Peyer's patch (tissue), 4 donors: ENCODE measurements at regions not wholly inside any gene's neighbourhood (a gene's known extent, or its start where the extent isn't known, plus 50 kb on each side); places are given as distances from the start of the nearest gene placed in this dataset.
A peak's percentile ranks its signal among the peaks of the same experiment; 100 is the strongest.

ENCODE experiments used
- DNase-seq, 3 donors: peaks; one replicate each; pipeline ENCODE4 v3.0.0-alpha.2; 2017 to 2019
- H3K27ac ChIP-seq, 4 donors: fragments of 200-600 bp; sonication (generic); one replicate each; pipeline ENCODE4 v1.5.1; 2016 to 2019
- H3K27me3 ChIP-seq, 2 donors: fragments of 200-600 bp; sonication (generic); one replicate each; pipeline ENCODE4 v1.5.1; 2019
- H3K36me3 ChIP-seq, 3 donors: fragments of 200-600 bp; sonication (generic); one replicate each; pipeline ENCODE4 v1.5.1; 2016 to 2019
- H3K4me1 ChIP-seq, 4 donors: fragments of 200-600 bp; sonication (generic); one replicate each; pipeline ENCODE4 v1.5.1; 2016 to 2019
- H3K4me3 ChIP-seq, 4 donors: fragments of 200-600 bp; sonication (generic); 1 replicate in 3 of 4; 2 replicates in 1 of 4; pipeline ENCODE4 v1.5.1; 2016 to 2019; ENCODE audit warnings: mild to moderate bottlenecking in 1 of 4
- H3K9me3 ChIP-seq, 4 donors: fragments of 200-600 bp; sonication (generic); one replicate each; pipeline ENCODE4 v1.5.1; 2016 to 2019; ENCODE audit warnings: mild to moderate bottlenecking in 1 of 4
- POLR2A ChIP-seq, 2 donors: fragments of 450-650 bp; IDR thresholded peaks; one replicate each; pipeline ENCODE4 v1.5.1; 2017; ENCODE audit warnings: antibody characterized with exemption in 2 of 2, mild to moderate bottlenecking in 2 of 2, moderate library complexity in 2 of 2
- TF ChIP-seq, protein P1 (sequence below), 6 experiments: fragments of 450-650 bp in 4 of 6; fragments of 200-600 bp in 2 of 6; sonication (generic) in 1 of 6; IDR thresholded peaks; one replicate each; pipeline ENCODE4 v1.5.1; 2017 to 2019; ENCODE audit warnings: antibody characterized with exemption in 6 of 6, mild to moderate bottlenecking in 3 of 6, moderate library complexity in 1 of 6

DNA sequence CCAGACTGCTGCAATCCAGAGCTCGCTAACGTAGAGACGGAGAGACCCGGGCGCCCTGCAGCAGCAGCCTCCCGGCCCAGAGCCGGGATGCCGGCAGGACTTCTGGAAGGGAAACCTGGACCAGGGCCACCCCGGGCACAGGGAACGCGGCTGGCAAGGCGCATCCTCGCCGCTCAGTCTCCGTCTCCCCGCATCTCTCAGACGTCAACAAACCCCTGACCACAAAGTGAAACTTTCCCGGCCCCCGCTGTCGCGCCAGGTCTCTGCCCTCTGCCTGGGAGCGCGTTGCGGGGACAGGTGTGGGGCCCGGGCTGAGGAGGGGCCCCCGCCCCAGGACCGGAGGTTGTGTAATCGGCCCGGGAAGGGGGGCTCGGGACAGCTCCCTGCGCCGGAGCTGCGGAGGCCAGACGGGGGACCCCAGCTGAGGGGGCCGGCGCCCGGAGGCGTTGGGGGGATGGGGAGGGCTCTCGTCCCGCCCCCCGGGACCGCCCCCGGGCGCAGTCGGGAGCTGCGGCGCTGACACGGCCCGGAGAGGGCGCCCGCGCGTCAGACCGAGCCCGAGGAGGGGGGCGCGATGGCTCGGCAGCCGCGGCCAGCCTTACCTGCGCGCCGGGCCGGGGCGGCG lies 116.6 kb upstream of the HIVEP3 start:
- DNase-seq: peak in 2 of 3 donors; percentile 74 to 89
- no peaks in the 10 kb centered on the region for H3K27me3 ChIP-seq
- H3K9me3 ChIP-seq: no peaks in the 10 kb centered on the region
- H3K27ac ChIP-seq: peak overlapping the region; percentile 64 to 85 (median 80)
- TF ChIP-seq, protein P1, sequence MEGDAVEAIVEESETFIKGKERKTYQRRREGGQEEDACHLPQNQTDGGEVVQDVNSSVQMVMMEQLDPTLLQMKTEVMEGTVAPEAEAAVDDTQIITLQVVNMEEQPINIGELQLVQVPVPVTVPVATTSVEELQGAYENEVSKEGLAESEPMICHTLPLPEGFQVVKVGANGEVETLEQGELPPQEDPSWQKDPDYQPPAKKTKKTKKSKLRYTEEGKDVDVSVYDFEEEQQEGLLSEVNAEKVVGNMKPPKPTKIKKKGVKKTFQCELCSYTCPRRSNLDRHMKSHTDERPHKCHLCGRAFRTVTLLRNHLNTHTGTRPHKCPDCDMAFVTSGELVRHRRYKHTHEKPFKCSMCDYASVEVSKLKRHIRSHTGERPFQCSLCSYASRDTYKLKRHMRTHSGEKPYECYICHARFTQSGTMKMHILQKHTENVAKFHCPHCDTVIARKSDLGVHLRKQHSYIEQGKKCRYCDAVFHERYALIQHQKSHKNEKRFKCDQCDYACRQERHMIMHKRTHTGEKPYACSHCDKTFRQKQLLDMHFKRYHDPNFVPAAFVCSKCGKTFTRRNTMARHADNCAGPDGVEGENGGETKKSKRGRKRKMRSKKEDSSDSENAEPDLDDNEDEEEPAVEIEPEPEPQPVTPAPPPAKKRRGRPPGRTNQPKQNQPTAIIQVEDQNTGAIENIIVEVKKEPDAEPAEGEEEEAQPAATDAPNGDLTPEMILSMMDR (IDR thresholded peaks at IDR 0.05): peak in 4 of 6 experiments; percentile 38 to 62 (median 54)
- TF ChIP-seq POLR2A (IDR thresholded peaks at IDR 0.05): peak in 1 of 2 donors; percentile 24
- H3K36me3 ChIP-seq: no peaks in the 10 kb centered on the region
- H3K4me1 ChIP-seq: peaks cover 0 to 10% (median 5%) of the 10 kb centered on the region in 4 donors
- peak overlapping the region; percentile 85 to 99 (median 92) for H3K4me3 ChIP-seq

DNA sequence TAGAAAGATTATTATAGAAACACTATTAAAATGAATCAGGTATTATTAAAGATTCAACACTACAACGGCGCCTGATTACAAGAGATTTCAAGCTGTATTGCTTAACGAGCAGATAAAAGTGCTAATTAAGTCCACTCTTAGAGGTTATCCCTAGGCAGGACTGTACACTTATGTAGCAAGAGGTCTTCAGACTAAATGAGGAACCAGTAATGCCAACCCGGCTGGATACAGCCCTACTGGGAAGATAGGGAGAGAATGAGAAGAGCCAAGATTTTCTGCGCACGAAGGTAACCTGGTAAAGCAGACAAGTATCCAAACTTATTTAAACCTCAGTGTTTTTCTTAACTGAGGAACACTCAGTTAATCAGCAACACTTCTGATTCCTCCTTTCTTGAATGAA lies 115.7 kb upstream of the HIVEP3 start:
- Histone ChIP-seq H3K27me3 (no peaks in the 10 kb centered on the region), H3K36me3 (no peaks in the 10 kb centered on the region), H3K9me3 (no peaks in the 10 kb centered on the region), H3K4me1 (peaks cover 0 to 10% (median 5%) of the 10 kb centered on the region in 4 donors), H3K27ac (no peak overlapping the region), H3K4me3 (no peak overlapping the region)
- TF ChIP-seq, protein P1 (IDR thresholded peaks at IDR 0.05): no peak
- TF ChIP-seq POLR2A (IDR thresholded peaks at IDR 0.05): no peak
- no peak for DNase-seq

DNA sequence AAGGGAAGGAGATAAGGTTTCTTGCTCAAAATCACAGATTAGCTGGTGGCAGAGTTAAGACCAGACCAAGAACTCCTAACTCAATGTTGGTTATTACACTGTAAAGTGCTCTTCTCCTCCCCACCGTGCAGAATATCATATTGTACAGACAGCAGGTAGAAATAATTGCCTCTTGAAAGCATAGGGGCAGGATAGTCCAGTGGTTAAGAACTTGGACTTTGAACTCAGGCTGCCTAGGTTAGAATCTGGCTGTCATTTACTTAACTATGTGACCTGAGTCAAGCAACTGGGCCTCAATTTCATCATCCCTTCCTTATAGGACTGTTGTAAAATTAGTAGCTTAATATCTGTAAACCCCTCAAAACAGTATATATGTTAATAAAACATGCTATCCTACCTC lies 114.9 kb upstream of the HIVEP3 start:
- H3K4me1 ChIP-seq: peaks cover 0 to 10% (median 5%) of the 10 kb centered on the region in 4 donors

DNA sequence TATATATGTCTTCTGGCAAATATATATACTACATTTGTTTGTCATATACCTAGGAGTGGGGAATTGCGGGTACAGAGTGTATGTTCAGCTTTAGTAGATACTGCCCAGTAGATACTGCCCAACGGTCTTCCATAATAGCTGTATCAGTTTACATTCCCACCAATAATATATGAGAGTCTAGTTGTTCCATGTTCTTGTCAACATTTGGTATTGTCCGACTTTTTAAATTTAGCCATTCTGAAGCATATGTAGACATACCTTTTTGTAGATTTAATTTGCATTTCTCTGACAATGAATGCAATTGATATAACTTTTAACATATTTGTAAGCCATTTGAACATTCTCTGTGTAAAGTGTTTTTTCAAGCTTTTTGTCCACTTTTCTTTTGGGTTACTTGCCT lies 99.0 kb upstream of the HIVEP3 start:
- no peaks in the 10 kb centered on the region for H3K9me3 ChIP-seq
- DNase-seq: no peak
- no peaks in the 10 kb centered on the region for H3K27me3 ChIP-seq
- H3K27ac ChIP-seq: no peak overlapping the region
- TF ChIP-seq, protein P1 (IDR thresholded peaks at IDR 0.05): no peak
- no peak for TF ChIP-seq POLR2A (IDR thresholded peaks at IDR 0.05)
- H3K4me1 ChIP-seq: peaks cover 0 to 5% (median 0%) of the 10 kb centered on the region in 4 donors
- H3K4me3 ChIP-seq: no peak overlapping the region
- no peaks in the 10 kb centered on the region for H3K36me3 ChIP-seq

More for the DNA sequence above, 114.9 kb upstream of the HIVEP3 start:
- Histone ChIP-seq H3K36me3 (no peaks in the 10 kb centered on the region), H3K27me3 (no peaks in the 10 kb centered on the region), H3K27ac (no peak overlapping the region), H3K4me3 (no peak overlapping the region), H3K9me3 (no peaks in the 10 kb centered on the region)
- TF ChIP-seq, protein P1 (IDR thresholded peaks at IDR 0.05): no peak
- no peak for TF ChIP-seq POLR2A (IDR thresholded peaks at IDR 0.05)
- DNase-seq: peak in 1 of 3 donors; percentile 51

DNA sequence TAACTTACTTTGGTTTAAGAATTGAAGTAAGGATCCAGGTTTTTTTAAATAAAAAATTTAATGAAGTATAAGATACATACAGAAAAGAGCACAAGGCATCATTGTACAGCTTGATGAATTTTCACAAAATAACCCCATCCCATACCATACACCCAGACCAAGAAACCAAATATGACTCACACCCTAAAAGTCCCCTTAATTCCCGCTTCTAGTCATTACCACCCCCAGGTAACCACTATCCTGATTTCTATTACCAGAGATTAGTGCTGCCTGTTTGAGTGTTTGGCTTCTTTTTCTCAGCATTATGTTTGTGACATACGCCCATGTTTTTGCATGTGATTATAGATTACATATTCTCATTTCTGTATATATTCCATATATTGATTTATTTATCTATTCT lies 98.5 kb upstream of the HIVEP3 start:
- no peaks in the 10 kb centered on the region for H3K36me3 ChIP-seq
- no peaks in the 10 kb centered on the region for H3K9me3 ChIP-seq
- DNase-seq: no peak
- H3K27me3 ChIP-seq: no peaks in the 10 kb centered on the region
- peaks cover 0 to 5% (median 0%) of the 10 kb centered on the region in 4 donors for H3K4me1 ChIP-seq
- no peak overlapping the region for H3K4me3 ChIP-seq
- no peak overlapping the region for H3K27ac ChIP-seq
- TF ChIP-seq, protein P1 (IDR thresholded peaks at IDR 0.05): no peak
- TF ChIP-seq POLR2A (IDR thresholded peaks at IDR 0.05): no peak
